GM19468 (cell line): ENCODE measurements at regions not wholly inside any gene's neighbourhood (a gene's known extent, or its start where the extent isn't known, plus 50 kb on each side); places are given as distances from the start of the nearest gene placed in this dataset.

Experiments
- ATAC-seq: cut with Tn5 transposase; IDR thresholded peaks from one replicate; pipeline ENCODE4 v1.9.1; 2021; ENCODE audit warnings: mild to moderate bottlenecking, moderate library complexity, moderate number of reproducible peaks; ENCODE audit not compliant: unreplicated experiment; ENCODE audit errors: extremely low read depth

- no peak for ATAC-seq
Measured at GRCh38 chr13:72071713-72072112, 204.7 kb upstream of the DACH1 start.

DNA sequence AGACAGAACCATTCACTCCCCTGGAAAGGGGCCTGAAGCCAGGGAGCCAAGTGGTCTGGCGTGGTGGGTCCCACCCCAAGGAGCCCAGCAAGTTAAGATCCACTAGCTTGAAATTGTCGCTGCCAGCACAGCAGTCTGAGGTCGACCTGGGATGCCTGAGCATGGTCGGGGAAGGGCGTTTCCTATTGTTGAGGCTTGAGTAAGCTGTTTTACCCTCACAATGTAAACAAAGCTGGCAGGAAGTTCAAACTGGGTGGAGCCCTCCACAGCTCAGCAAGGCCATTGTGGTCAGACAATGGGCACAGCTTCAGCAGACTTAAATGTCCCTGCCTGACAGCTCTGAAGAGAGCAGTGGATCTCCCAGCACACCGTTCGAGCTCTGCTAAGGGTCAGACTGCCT lies 195.6 kb upstream of the DACH1 start:
- ATAC-seq: no peak

DNA sequence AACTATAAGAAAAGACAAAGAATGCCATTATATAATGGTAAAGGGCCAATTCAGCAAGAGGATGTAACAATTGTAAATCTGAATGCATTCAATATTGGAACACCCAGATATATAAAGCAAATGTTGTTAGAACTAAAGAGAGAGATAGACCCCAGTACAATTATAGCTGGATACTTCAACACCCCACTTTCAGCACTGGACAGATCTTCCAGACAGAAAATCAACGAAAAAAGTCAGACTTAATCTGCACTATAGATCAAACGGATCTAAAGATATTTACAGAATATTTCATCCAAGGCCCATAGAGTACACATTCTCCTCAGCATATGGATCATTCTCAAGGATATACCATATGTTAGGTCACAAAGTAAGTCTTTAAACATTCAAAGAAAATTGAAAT lies 194.6 kb upstream of the DACH1 start:
- no peak for ATAC-seq

- no peak for ATAC-seq
Measured at GRCh38 chr13:72050251-72050650, 183.2 kb upstream of the DACH1 start.

GRCh38 chr13:72043366-72043765 lies 176.4 kb upstream of the DACH1 start:
- ATAC-seq: no peak

DNA sequence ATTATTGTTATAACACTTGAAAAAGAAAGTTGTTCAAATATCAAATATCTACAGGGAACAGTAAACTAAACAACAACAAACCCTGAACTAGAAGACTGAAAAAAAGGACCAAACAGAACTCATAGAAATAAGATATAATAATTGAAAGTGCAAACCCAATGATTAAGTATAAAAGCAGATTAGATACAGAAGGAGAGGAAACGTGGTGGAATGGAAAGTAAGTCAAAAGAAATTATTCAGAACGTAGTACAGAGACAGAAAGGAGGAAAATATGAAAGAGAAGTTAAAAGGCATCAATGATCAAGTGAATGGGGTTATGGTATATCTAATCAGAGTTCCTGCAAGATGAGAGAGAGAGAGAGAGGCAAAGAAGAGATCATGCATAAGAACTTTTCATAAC lies 174.2 kb upstream of the DACH1 start:
- no peak for ATAC-seq

- no peak for ATAC-seq
Measured at GRCh38 chr13:72039126-72039525, 172.1 kb upstream of the DACH1 start.

GRCh38 chr13:72029981-72030380 lies 163.0 kb upstream of the DACH1 start:
- no peak for ATAC-seq

DNA sequence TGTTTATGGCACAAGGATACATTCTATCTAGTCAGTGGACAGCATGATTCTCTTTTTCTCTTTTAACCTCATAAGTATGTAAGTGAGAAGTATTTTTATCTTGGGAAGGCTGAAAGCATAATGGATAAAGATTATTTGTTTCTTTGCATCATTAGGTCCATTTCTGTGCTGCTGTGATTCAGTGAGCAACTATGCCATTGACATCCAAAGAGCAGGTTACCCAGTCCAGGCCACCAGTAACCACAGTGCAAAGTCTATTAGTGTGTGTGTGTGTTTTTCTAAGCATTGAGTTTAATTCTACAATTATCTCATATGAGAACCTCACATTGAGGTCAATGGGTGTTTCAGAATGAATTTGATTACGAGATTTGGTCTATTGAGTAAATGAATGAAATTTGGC lies 158.8 kb upstream of the DACH1 start:
- no peak for ATAC-seq

DNA sequence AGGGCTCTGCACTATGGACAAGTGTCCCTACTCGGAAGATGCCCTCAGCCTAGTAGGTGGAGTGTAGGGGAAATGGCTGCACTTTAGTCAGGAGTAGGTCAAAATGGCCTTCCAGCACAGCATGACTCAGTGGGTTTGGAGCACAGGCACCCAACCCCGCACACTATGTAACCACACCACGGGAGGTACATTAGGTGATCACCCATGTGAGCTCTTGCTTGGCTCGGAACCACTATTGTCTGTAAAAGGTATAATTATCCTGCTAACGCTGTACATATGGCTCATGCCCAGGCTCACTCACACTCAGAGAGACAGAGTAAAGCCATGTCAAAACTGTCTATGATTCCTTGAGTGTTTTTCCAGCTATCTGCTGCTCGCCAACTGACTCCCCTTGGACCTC lies 156.9 kb upstream of the DACH1 start:
- ATAC-seq: no peak

GRCh38 chr13:72005455-72005854 lies 138.5 kb upstream of the DACH1 start:
- ATAC-seq: no peak

GRCh38 chr13:72004784-72005374 lies 137.9 kb upstream of the DACH1 start:
- no peak for ATAC-seq

- no peak for ATAC-seq
Measured at GRCh38 chr13:72004246-72004645, 137.2 kb upstream of the DACH1 start.

GRCh38 chr13:71998223-71998622 lies 131.2 kb upstream of the DACH1 start:
- ATAC-seq: no peak

DNA sequence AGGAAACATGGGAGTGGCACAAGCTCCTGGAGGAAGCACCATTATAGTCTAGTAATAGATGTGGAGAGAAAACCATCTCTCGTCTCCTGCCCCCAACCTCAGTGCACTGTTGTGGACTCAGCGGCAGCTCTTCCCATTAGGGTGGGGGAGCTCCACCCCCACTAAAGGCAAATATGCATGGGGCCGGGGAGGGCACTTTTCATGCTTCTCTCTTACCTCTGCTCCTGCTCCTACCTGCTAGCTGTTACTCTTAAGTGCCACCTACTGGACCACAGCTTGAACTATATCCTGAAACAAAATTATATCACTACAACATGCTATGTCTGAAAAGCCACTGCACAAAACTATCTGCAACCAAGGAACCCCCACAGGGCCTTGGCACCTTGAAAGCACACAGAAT lies 112.6 kb upstream of the DACH1 start:
- no peak for ATAC-seq

GRCh38 chr13:71977028-71977427 lies 110.0 kb upstream of the DACH1 start:
- no peak for ATAC-seq

DNA sequence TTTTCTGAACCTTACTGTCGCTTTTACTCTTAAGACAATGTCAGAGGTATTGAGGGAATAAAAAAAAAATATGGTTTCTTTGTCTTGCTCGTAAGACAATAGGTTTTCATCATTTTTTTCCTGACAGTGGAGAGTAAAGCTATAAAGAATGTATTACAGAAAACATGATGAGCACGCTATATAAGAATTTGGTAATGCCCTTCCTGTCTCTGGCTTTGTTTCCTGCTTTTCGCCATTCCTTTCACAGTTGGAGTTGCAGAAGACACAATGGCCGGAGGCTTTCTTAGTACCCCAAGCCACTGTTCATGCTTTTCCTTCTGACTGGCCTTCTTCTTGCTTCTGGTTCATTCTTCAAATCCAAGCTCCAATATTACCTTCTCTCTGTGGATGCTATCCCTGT lies 101.0 kb upstream of the DACH1 start:
- ATAC-seq: no peak

- no peak for ATAC-seq
Measured at GRCh38 chr13:71964491-71965100, 97.6 kb upstream of the DACH1 start.

- no peak for ATAC-seq
Measured at GRCh38 chr13:71962735-71963134, 95.7 kb upstream of the DACH1 start.

- no peak for ATAC-seq
Measured at GRCh38 chr13:71962126-71962525, 95.1 kb upstream of the DACH1 start.

DNA sequence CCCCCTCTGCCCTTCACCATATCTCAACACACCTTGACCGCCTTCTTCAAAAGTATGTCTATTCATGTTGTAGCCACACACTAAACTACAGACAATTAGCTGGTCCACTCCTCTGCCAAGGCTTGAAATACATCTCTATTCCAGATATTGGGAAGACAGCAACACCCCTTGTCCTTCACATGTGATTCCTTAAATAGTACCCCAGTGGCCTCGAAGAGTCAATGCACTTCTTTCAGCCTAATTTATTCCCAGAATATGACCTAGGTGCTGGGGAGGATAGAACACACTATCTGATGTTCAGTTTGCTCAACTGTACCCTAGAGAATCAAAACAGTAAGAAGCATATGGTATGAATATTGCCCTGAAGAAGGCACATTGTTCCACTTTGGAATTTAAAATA lies 82.4 kb upstream of the DACH1 start:
- ATAC-seq: no peak

GRCh38 chr13:71939186-71939585 lies 72.2 kb upstream of the DACH1 start:
- ATAC-seq: no peak
